HEK293 (cell line): ENCODE measurements at regions not wholly inside any gene's neighbourhood (a gene's known extent, or its start where the extent isn't known, plus 50 kb on each side); places are given as distances from the start of the nearest gene placed in this dataset.

ENCODE experiments used
- HOXA7 ChIP-seq: sonication (generic); formaldehyde crosslinking; IDR thresholded peaks from 2 replicates; pipeline ENCODE4 v1.8.1; 2022; ENCODE audit warnings: missing genetic modification reagents, borderline replicate concordance
- SETDB1 ChIP-seq: IDR thresholded peaks from one replicate; pipeline ENCODE4 v1.6.1; 2017; ENCODE audit warnings: mild to moderate bottlenecking, low read length, moderate library complexity, mixed read lengths; ENCODE audit not compliant: insufficient read length
- YY1 ChIP-seq: fragments of 450-650 bp; formaldehyde crosslinking; IDR thresholded peaks from 2 replicates; pipeline ENCODE4 v1.5.1; 2018; ENCODE audit warnings: missing biosample characterization, missing genetic modification characterization
- ZBTB1 ChIP-seq: fragments of 450-650 bp; formaldehyde crosslinking; IDR thresholded peaks from 2 replicates; pipeline ENCODE4 v1.5.1; 2016; ENCODE audit warnings: missing biosample characterization, missing genetic modification characterization
- ZBTB48 ChIP-seq: fragments of 450-650 bp; formaldehyde crosslinking; IDR thresholded peaks from 2 replicates; pipeline ENCODE4 v1.5.1; 2016; ENCODE audit warnings: missing biosample characterization, missing genetic modification characterization
- ZNF146 ChIP-seq: fragments of 450-650 bp; formaldehyde crosslinking; IDR thresholded peaks from 2 replicates; pipeline ENCODE4 v1.5.1; 2016; ENCODE audit warnings: missing biosample characterization, missing genetic modification characterization
- ZNF24 ChIP-seq: fragments of 450-650 bp; formaldehyde crosslinking; IDR thresholded peaks from 2 replicates; pipeline ENCODE4 v1.5.1; 2016; ENCODE audit warnings: missing biosample characterization, missing genetic modification characterization
- TF ChIP-seq, protein P1 (sequence below): fragments of 450-650 bp; formaldehyde crosslinking; IDR thresholded peaks from 2 replicates; pipeline ENCODE4 v1.5.1; 2016; ENCODE audit warnings: missing biosample characterization, missing genetic modification characterization
- TF ChIP-seq, protein P2 (sequence below): sonication (generic); formaldehyde crosslinking; IDR thresholded peaks from 2 replicates; pipeline ENCODE4 v1.8.1; 2022; ENCODE audit warnings: mild to moderate bottlenecking, moderate library complexity, missing genetic modification reagents
- TF ChIP-seq, protein P3 (sequence below): fragments of 450-650 bp; formaldehyde crosslinking; IDR thresholded peaks from 2 replicates; pipeline ENCODE4 v1.5.1; 2016; ENCODE audit warnings: missing biosample characterization, missing genetic modification characterization

DNA sequence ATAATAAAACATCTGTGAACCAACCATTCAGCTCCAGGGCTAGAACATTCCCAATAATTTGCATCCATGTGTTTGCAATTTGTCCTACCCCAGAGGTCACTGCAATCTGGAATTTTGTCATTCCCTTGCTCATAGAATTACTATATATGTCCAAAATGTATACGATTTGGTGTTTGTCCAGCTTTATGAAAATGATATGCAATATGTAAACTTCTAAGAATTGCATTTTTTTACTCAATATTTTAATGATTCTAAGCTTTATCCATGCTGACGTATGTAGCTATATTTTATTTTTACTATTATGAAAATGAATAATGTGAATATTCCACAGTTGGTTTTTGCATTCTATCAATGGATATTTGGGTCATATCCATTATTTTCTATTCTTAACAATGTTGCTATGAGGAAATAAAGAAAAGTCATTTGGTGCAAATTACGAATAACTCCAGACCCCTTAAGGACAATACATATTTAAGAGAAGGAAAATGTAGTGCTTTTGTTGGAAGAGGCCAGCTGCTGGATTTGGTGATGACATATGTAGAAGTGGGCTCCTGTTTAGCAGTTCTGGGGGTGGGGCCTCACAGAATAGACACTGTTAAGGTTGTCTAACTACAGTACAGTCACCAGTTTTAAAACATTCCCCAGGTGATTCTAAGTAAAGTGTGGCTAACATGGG lies 139.4 kb downstream of the SLC38A4 start:
- TF ChIP-seq HOXA7 (no peak), YY1 (tag by site-specific recombination) (no peak), ZNF24 (no peak), SETDB1 (no peak), ZBTB1 (tag by site-specific recombination) (no peak), ZNF146 (tag by site-specific recombination) (no peak), ZBTB48 (tag by site-specific recombination) (no peak)
- TF ChIP-seq, protein P1, sequence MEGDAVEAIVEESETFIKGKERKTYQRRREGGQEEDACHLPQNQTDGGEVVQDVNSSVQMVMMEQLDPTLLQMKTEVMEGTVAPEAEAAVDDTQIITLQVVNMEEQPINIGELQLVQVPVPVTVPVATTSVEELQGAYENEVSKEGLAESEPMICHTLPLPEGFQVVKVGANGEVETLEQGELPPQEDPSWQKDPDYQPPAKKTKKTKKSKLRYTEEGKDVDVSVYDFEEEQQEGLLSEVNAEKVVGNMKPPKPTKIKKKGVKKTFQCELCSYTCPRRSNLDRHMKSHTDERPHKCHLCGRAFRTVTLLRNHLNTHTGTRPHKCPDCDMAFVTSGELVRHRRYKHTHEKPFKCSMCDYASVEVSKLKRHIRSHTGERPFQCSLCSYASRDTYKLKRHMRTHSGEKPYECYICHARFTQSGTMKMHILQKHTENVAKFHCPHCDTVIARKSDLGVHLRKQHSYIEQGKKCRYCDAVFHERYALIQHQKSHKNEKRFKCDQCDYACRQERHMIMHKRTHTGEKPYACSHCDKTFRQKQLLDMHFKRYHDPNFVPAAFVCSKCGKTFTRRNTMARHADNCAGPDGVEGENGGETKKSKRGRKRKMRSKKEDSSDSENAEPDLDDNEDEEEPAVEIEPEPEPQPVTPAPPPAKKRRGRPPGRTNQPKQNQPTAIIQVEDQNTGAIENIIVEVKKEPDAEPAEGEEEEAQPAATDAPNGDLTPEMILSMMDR (tag by site-specific recombination): no peak
- TF ChIP-seq, protein P2, sequence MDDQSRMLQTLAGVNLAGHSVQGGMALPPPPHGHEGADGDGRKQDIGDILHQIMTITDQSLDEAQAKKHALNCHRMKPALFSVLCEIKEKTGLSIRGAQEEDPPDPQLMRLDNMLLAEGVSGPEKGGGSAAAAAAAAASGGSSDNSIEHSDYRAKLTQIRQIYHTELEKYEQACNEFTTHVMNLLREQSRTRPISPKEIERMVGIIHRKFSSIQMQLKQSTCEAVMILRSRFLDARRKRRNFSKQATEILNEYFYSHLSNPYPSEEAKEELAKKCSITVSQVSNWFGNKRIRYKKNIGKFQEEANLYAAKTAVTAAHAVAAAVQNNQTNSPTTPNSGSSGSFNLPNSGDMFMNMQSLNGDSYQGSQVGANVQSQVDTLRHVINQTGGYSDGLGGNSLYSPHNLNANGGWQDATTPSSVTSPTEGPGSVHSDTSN (CRISPR knock-in tag): no peak
- TF ChIP-seq, protein P3, sequence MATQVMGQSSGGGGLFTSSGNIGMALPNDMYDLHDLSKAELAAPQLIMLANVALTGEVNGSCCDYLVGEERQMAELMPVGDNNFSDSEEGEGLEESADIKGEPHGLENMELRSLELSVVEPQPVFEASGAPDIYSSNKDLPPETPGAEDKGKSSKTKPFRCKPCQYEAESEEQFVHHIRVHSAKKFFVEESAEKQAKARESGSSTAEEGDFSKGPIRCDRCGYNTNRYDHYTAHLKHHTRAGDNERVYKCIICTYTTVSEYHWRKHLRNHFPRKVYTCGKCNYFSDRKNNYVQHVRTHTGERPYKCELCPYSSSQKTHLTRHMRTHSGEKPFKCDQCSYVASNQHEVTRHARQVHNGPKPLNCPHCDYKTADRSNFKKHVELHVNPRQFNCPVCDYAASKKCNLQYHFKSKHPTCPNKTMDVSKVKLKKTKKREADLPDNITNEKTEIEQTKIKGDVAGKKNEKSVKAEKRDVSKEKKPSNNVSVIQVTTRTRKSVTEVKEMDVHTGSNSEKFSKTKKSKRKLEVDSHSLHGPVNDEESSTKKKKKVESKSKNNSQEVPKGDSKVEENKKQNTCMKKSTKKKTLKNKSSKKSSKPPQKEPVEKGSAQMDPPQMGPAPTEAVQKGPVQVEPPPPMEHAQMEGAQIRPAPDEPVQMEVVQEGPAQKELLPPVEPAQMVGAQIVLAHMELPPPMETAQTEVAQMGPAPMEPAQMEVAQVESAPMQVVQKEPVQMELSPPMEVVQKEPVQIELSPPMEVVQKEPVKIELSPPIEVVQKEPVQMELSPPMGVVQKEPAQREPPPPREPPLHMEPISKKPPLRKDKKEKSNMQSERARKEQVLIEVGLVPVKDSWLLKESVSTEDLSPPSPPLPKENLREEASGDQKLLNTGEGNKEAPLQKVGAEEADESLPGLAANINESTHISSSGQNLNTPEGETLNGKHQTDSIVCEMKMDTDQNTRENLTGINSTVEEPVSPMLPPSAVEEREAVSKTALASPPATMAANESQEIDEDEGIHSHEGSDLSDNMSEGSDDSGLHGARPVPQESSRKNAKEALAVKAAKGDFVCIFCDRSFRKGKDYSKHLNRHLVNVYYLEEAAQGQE (tag by site-specific recombination): no peak
